ENCODE measurements at regions not wholly inside any gene's neighbourhood (a gene's known extent, or its start where the extent isn't known, plus 50 kb on each side); places are given as distances from the start of the nearest gene placed in this dataset.

DNA sequence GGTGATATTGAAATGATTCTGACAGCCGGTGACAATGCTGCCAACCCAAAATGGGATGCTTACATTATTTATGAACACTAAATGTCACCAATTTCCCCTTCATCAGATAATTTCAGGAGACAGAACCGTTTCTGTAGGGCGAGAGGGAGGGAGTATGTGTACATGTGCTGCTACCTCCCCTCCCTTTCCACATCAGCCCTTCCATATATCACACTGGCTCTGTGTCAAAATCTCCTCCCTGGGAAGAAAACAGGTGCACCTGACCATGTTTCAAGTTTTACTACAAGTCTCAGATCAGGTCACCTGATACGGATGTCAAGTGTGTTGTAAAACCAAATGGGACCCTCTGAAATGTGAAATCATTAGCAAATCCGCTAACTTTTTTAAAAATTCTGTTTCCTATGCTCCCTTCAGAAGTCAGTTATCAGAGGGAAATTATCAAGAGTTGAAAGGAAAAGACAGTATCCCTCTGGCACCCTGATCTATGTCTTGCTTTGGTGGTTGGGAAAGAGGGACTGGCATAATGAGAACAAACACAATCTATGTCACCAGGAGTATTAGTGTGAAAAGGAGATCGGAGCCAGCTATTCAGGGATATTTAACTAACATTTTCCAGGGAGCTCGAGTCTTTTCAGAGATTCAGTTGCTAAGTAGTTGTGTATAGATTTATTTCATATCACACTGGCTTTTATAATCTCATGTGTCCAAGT lies 1002.3 kb upstream of the CDH8 start:
- DNase-seq (ENCODE audit: low read depth), result no peak

DNA sequence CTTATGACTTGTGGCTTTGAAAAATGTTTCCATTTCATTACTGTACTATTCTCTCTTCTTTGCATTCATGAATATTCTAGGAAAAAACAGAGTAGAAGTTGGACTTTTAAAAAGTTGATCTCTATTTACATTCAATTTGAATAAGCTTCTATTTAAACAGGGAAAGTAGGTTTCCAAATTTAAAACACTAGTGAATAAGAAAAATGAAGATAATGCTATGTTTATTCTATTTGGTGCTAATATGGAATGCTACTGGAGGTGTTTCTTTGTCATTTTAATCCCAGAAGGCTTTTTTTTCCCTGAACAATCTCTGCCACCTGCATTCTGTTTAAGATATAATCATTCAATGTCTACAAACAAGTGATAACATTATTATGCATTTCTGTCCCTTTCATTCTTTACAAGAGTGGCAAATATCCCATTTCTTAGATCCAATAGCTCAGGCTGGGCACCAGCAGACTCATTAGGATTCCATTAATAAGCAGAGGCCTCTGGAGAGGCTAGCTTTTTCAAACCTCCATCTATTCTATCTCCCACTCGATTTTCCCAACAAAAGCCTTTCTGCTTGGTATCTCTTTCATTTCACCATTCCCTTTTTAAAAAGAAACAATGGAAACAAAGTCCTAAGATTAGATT lies 1001.6 kb upstream of the CDH8 start:
- DNase-seq (ENCODE audit: low read depth), result no peak

DNA sequence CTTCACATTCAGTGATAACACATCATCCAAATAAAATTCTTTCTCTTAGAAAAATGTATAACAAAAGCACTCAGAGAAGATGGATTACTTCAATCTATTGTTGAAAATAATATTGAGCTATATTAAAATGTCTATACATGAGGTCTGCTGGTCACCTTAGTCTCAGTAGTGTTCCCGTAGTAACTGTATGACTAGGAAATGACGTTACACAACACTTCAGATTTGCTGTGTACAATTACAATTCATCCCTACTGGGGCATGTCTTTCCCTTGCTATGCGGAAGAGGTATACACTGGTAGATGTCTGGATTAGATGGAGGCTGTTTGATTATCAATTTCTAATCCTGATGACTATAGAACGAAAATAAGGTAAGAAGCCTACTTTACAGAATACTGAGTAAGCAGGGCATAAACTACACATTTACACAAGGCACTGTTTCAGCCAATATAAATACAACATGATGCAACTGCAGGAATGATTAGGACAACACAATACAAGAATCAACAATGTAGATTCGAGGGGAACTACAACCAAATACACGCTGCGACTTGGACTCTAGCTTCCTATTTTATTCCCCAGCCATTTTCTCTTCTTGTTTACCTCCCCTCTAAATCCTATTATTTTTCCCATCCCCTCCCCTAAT lies 982.5 kb upstream of the CDH8 start:
- no peak for DNase-seq (ENCODE audit: low read depth)

DNA sequence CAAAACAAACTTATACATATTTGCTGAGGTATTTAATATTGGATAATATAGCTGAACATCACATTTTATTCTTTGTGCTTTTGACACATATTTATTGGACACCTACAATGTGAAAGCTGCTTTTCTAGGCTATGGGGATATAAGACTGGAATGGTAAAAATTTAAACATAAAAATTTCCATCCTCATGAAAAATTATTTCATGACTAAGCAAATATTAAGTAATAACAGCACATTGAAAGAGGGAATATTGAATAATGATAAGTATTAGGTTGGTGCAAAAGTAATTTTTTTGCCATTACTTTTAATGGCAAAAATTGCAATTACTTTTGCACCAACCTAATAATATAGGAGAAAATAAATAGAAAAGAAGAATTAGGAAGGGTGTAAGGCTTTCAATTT lies 972.5 kb upstream of the CDH8 start:
- DNase-seq (ENCODE audit: low read depth), result no peak

DNA sequence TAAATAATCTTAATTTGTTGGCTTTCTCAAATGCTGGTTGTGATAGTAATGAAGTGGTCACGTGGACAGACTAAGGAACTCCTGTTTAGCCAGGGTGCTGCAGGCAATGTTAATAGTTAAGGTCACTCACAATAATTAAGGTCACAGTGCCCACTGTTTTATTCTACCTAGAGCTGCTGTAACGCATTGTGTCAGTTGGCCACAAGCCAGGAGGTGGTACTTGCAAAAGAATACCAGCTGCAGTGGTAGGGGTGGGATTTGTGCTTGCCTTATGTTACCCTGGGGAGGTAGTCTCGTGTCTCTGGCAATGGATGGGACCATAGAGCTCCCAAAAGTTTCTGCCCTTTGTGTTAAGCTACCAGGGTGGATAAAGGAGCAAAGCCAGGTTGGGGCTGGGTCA lies 969.1 kb upstream of the CDH8 start:
- no peak for DNase-seq (ENCODE audit: low read depth)

DNA sequence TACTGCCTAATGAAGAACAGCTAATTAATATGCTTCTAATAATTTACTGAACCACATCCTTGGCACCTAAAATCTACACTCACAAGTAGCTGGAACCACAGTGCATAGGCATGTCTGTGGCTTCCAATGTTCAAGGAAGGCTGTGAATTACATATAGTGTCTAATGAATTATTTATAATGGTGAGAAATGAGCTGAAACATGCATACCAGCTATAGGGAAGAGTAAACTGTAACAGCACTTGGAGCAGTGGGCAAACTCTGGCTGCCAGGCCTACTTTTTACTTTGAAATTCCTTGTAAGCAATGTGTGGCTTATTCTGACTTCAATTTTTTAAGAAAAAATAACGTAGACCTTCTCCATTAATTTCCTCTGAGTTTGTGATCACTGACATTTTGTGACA lies 953.2 kb upstream of the CDH8 start:
- DNase-seq (ENCODE audit: low read depth), result no peak

DNA sequence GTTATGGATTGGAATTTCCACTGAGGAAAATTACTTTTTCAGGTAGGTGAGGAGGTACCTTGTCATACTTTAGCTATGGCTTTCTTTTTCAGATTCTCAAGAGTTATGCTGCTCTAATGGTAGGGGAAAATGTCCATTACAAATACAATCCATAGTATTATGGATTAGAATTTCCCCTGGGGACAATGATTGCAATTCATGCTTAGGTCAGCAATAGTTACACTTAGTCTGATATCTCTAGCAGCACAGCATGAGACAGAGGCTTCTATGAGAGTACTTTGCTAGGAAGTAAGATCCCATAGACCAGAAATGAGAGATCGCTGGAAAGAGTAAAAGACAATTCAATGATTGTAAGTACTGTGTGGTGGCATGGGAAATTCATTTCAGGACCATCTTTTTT lies 949.5 kb upstream of the CDH8 start:
- DNase-seq (ENCODE audit: low read depth), result no peak

DNA sequence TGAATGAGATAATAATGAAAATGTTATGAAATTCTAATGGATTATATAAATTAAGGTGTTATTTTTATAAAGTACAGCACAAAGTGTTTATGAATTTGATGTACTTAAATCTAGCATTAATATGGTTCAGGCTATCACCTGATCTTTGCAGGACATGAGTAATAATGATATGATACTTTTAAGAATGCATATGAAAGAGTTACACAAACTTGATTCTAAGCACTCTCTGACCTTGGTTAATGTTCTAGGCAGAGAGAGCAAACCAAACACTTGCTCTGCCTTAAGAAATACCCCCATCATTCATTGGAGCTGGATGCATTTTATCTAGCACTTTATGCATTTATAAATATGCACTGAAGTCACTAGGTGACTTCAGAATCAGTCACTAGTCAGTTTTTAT lies 942.2 kb upstream of the CDH8 start:
- no peak for DNase-seq (ENCODE audit: low read depth)

DNA sequence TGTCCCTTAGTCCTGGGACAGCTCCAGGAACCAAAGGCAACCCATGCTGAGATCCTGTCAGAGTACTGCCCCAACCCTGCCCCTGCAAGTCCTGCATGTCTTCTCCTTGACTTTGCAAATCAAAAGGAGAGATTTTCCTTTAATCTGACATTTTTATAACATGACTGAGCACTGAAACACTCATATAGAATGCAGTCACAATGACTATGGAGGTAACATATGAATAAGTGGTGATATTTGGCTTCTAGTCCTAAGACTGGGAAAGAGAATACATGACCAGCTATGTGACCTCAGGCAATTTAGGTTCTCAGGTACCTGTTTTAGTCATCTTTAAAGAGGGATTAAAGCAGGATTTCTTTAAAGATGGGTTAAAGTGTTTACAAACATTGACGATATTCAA lies 941.6 kb upstream of the CDH8 start:
- DNase-seq (ENCODE audit: low read depth), result no peak

DNA sequence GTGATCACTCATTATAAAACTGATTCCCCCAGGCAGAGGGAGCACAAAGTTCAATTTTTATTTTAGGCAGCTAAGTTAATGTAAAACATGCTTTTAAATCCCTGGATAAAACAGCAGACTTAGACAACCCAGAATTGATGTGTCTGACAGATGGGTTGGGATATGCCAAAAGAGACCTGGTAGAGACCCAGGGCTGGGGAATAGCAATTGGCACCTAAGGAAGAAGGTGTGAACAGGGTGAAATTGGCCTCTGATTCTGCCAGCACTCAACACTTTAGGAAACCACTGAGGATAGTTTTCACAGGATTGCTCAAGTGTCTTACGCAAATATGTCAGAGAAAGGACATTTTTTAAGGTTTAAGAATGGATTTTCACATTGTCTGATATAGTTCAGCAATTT lies 938.2 kb upstream of the CDH8 start:
- no peak for DNase-seq (ENCODE audit: low read depth)

DNA sequence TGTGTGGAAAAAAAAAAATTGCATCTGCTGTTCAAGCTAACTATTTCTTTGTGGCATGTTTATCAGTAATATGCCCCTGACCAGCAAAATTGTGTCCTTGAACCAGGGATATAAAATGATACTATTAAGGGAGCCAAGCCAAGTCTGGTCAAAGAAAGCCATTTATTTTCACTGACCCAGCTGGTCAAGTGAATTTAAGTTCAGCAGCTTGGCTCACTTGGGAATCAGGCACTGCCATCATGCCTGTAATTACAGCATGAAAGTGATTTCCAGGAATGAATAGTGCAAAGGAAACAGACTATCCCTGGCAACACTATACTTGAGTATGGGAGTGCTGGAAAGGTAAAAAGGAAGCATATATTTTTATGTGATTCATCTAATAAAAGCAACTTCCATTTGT lies 934.6 kb upstream of the CDH8 start:
- DNase-seq (ENCODE audit: low read depth), result no peak

DNA sequence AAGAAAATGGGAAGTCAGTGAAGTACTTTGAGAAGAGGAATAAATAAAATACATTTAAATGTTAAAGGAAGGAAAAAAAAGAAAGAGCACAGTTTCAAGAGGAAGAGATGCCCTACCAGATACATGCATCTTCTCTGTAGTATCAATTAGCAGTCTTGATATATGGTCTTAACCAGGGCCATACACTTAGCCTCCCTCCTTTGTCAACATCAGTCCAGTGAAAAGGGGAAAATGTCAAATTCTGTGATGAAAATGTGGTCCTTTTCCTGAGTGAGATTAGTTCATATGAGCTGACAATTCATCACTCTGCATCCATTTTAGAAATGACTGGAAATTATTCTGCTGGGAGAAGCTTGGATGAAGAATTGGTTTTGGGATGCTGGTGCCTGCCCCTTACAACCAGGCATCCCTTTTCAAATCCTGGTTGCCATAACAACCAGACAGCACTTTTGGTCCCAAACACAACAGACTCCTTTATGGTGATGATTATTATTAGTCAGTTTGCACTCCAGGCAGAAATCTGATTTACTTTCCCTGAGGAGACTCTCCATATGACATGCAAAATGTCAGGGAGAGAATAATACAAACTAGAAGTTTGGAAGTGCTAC lies 933.6 kb upstream of the CDH8 start:
- no peak for DNase-seq (ENCODE audit: low read depth)

DNA sequence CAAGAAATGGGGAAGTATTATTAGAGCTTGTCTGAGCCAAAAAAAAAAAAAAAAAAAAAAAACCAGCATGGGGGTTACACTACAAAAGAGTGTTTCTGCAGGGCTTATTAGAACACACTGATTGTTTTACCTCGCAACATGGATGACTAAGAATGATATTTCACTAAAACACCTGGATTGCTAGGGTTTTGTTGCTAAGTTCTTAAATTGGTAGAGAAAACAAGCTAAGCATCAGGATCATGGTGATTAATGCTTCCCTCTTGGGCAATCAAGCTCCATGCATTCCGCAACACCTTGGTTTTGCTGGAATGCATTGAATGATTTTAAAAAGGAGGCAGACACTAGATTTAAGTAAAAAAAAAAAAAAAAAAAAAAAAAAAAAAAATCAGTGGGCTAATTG lies 931.4 kb upstream of the CDH8 start:
- DNase-seq (ENCODE audit: low read depth), result no peak

DNA sequence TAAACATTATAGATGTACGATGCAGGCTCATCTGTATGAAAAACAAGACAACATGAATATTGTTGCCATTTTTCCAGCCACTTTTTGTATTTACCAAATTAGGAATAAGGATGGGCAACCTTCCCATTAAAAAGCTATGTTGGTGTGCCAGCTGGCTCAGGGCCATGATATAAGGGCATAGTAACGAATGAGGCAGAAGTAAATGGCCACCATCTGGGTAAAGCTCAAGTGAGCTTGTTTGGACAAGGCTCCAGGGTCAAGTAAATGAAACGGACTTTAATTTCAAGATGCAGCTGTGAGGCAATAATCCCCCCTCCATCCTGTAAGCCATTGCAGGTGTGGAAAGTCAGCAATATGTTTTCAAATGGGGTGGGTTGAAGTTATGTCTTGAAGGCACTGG lies 930.9 kb upstream of the CDH8 start:
- no peak for DNase-seq (ENCODE audit: low read depth)

DNA sequence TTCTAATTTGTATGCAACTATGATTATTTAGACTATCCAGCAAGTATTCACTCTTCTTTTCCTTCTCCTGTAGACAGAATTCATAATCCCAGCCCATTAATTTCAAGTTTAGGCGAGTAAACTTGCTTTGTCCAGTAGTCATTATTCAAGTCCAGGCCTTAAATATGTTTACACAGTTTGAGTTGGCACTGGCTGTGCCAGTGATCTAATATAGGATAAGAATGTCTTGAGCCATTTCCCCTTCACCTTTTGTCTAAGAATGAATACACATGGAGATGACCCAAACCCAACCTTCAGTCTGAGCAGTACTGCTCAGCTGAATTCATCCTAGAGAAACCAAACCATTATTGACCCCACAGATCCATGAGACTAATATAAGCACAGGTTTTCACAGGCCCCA lies 930.4 kb upstream of the CDH8 start:
- no peak for DNase-seq (ENCODE audit: low read depth)

DNA sequence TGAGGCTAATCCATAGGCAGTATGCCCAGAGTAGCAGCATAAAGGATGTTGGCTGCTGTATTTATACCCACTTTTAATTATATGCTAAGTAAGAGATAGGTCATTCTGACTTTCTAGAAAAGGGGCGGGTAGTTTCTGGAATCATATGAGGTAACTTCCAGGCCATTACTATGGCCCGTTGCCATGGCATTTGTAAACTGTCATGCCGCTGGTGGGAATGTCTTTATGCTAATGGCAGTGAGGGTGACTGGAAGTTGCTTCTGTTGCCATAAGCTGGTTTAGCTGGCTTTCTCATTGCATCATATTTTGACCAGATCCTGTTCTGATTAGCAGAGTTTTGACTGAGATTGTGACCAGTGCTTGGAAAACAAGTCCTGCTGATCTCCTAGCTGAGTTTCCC lies 929.6 kb upstream of the CDH8 start:
- no peak for DNase-seq (ENCODE audit: low read depth)

DNA sequence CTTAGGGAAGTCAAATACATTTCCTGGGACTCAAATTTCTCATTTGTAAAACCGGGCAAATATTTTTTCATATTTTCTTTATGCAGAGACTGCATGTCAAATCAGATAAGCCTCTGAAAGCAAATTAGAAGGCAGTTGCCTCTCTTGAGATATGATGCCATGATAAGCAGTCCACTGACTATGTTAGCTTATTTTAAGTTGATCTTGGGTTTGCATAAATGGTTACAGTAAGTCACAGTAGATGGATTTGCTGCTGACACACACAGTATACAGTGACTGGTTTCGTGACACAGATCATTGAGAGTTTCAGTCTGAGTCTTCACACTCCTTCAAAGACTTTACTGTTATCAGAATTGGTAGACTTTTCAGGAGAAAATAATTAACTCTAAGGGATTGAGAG lies 927.6 kb upstream of the CDH8 start:
- no peak for DNase-seq (ENCODE audit: low read depth)

DNA sequence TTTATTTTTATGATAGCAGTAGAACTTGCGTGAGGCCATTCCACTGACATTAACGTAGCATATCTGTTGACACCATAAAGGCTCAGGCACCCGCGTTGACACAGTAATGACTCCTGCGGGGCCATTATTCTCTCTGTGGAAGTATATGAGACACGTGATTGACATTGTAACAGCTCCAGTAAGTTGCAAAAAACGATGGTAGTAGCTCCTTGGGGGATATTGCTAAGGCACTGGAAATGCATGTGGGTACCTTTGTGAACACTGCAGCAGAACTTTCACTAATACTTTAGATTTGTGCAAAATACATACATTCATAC lies 918.8 kb upstream of the CDH8 start:
- no peak for DNase-seq (ENCODE audit: low read depth)

DNA sequence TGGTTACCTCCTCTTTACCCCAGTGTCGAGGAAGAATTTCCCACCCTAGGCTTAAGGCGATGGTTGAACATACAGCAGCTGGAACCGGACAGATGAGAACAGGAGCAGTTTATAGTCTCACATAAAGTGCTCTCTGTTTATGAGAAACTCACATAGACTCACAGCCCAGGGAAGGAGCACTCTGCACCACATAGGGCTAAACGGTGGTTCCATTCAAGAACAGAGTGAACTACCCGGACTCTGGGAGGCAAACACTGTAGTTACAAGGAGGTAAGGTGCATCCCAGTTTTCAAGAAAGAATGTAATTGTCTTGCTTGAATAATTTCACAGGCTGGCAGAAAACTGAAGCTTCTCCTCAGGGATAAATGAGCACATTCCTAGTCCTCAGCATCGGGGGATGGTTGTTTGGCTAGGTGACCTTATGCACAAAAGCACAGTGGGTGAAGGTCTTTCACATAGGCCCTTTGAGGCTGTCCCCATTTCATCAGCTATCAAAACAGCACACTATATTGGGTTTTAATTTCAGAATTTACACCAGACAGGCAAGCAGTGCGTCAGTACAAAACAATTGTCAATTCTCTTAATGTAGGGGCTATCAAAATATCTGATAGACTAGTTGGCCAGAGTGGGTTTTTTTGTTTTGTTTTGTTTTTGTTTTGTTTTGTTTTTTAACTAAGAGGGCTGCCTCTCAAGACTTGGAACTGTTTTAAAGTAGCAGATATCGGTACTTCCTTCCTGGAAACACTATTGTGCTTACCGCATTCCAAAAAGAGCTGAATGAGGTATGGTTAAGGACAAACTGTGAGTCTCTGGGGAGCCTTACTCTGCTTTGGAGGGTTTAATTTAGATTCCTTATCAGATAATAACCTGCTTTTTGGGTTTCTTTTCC lies 918.1 kb upstream of the CDH8 start:
- no peak for DNase-seq (ENCODE audit: low read depth)

DNA sequence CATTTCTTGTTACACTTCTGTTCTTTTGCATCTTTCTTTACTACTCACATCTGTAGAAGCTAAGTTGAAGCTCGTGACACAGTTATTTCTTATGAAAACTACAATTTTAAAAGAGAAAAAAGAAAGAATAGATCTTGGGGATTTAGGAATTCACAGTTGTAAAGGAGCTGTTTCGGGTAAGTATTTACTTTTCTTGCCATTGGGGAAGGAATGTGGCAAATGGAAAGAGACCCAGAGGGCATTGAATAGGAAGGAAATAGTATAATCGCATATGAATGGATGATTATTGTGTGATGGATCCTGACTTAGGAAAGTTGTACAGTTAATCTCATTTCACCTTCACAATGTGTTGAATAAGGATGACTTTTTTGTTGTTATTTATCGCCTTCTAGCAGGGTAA lies 914.1 kb upstream of the CDH8 start:
- DNase-seq (ENCODE audit: low read depth), result no peak

DNA sequence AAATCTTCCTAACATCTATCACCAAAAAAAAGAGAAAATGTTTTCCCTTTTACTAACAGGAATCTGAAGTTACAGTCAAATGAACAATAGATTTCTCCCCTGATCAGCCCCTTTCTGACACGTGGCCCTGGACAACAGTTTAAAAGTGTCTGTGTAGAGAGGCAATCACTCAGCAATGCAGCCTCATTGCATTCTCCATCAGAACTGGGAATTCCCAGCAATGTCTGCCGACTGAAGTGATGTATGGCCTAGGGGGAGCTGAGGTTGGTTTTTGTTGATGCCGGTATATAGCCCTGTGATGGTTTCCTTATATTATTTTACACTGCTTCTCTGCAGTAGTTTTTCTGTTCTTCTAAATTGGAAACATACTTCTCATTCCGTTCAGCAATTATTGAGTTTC lies 904.3 kb upstream of the CDH8 start:
- DNase-seq (ENCODE audit: low read depth), result no peak

DNA sequence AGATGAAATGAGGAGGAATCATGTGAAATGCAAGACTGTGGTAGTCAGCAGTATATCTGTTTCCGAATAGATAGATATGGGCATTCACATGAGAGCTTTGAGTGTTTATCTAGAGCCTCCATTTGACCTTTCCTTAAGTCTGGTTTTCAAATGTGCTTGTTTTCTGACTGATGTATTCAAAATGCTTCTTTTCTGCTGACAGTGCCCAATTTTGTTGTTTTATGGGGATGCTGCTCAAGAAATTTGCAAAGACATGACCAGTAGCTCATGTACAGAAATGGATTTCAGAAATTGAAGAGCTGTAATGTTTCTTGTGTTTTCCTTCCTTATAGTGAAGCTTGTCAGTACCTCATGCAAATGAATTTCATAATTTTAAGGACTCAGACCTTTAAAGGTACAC lies 903.4 kb upstream of the CDH8 start:
- DNase-seq (ENCODE audit: low read depth), result no peak

Measured in HT1080 (cell line).